LNCAP (cell line): ENCODE measurements at regions not wholly inside any gene's neighbourhood (a gene's known extent, or its start where the extent isn't known, plus 50 kb on each side); places are given as distances from the start of the nearest gene placed in this dataset.

ENCODE experiments used
- TF ChIP-seq, protein P1 (sequence below): fragments of 450-650 bp; IDR thresholded peaks from 2 replicates; pipeline ENCODE4 v1.5.1; 2017; ENCODE audit warnings: mild to moderate bottlenecking

GRCh38 chr7:21330462-21331178, 97.3 kb upstream of the SP4 start:
- TF ChIP-seq, protein P1, sequence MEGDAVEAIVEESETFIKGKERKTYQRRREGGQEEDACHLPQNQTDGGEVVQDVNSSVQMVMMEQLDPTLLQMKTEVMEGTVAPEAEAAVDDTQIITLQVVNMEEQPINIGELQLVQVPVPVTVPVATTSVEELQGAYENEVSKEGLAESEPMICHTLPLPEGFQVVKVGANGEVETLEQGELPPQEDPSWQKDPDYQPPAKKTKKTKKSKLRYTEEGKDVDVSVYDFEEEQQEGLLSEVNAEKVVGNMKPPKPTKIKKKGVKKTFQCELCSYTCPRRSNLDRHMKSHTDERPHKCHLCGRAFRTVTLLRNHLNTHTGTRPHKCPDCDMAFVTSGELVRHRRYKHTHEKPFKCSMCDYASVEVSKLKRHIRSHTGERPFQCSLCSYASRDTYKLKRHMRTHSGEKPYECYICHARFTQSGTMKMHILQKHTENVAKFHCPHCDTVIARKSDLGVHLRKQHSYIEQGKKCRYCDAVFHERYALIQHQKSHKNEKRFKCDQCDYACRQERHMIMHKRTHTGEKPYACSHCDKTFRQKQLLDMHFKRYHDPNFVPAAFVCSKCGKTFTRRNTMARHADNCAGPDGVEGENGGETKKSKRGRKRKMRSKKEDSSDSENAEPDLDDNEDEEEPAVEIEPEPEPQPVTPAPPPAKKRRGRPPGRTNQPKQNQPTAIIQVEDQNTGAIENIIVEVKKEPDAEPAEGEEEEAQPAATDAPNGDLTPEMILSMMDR = no peak

GRCh38 chr7:21334906-21335305, 93.0 kb upstream of the SP4 start:
- TF ChIP-seq, protein P1 = no peak

- TF ChIP-seq, protein P1 = no peak
Measured at GRCh38 chr7:21336743-21337142, 91.1 kb upstream of the SP4 start.

DNA sequence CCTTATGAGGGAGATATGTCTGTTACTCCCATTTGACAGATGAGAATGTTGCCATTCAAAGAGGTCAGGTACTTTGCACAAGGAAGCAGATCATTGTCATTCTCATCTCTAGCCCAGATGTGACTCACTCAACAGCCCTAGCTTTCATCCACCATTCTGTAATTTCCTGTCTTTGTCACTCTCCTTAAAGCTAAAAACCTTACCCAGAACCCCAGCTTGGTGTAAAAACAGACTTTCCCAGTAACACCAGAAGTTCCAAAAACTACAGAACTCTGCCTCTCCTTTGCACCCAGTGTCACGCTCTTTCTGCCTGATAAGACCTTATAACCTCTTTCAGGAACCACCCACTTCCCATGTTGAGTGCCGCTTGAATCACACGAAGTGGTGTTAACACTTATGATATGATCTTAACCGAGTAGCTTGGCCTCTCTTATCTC, 89.1 kb upstream of the SP4 start:
- TF ChIP-seq, protein P1 = no peak

DNA sequence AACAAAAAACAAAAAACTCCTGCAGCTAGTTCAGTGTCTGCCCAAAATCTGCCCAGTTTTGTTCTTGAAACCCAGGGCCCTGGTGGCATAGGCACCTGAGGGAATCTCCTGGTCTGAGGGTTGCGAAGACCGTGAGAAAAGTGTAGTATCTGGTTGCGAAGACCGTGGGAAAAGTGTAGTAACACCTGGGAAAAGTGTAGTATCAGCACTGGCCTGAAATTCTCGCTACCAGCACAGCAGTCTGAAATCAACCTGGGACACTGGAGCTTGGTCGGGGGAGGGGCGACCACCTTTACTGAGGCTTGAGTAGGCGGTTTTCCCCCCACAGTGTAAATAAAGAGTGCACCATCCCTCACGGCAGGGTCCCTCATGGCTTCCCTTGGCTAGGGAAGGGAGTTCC, 82.5 kb upstream of the SP4 start:
- TF ChIP-seq, protein P1 = no peak

DNA sequence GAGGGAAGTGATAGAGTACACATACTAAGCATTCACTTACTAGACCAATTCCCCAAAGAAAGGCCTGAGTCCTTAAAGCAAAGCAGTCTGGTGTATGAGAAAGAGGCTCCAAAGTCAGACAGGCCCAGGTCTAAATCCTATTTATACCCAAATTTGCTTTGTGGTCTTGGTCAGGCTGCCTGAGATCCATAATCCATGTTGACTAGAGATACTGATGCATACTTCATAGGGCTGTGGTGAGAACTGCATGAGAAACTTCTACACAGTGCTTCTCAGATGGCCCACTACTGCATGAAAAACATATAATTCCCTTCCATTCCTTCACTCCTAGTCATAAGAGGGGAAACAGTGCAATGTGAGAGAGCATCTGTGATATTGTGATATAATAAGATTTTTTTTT, 81.6 kb upstream of the SP4 start:
- TF ChIP-seq, protein P1 = no peak

DNA sequence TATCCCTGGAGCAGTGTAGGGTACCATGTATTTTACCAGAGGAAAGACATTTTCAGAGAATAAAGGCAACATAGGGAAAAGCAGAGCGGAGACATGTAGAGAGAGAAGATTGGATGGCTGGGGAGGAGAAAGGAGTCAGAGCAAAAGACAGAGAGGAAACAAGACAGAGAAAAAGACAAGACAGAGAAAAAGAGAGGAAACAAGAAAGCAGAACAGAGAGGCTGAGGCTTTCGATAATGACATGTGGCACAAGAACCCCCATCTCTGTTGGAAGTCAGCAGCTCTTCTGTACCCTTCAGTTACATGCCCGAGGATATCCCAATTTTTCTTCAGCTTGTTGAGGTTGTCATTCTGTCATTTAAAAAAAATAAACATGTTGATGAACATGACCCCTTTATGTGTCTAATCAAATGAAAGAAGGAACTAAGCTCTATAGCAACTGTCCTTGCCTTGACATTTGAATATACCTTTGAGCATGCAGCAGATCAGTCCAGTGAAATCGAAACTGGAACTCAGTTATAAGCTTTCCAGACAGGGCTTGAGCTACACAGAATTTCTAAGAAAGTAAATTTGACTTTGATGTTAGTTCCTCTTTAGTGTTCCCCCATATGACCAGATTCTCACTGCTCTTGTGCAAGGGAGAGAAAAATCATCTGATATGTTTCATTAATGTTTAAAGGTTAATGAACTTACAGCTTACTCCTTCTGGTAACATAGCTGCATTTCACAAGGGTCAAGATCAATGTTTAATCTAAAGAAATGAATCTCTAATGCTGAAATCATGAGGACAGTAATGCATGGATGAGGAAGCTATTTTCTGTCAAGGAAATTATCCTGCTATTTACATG, 75.1 kb upstream of the SP4 start:
- TF ChIP-seq, protein P1 = no peak
